Endothelial cell (in vitro differentiated cells): ENCODE measurements at regions not wholly inside any gene's neighbourhood (a gene's known extent, or its start where the extent isn't known, plus 50 kb on each side); places are given as distances from the start of the nearest gene placed in this dataset.
"Not testable (repeated sequence)": the region's sequence is repeated elsewhere in the genome, so short reads cannot be mapped to it uniquely, and the experiment has no call there.

ENCODE experiments used
- DNase-seq: peaks from one replicate; pipeline ENCODE4 v3.0.0; 2021; ENCODE audit warnings: low spot score
- H3K27ac Mint-ChIP-seq: one replicate; pipeline ENCODE4 v1.8.0; 2021; ENCODE audit warnings: mixed read lengths, inconsistent platforms; ENCODE audit not compliant: unreplicated experiment
- H3K27me3 Mint-ChIP-seq: one replicate; pipeline ENCODE4 v1.8.0; 2021; ENCODE audit warnings: mild to moderate bottlenecking, moderate library complexity, mixed read lengths, inconsistent platforms; ENCODE audit not compliant: unreplicated experiment
- H3K36me3 Mint-ChIP-seq: one replicate; pipeline ENCODE4 v1.8.0; 2021; ENCODE audit warnings: mild to moderate bottlenecking, low read depth, mixed read lengths, inconsistent platforms; ENCODE audit not compliant: unreplicated experiment
- H3K4me1 Mint-ChIP-seq: one replicate; pipeline ENCODE4 v1.8.0; 2021; ENCODE audit warnings: mild to moderate bottlenecking, mixed read lengths, inconsistent platforms; ENCODE audit not compliant: unreplicated experiment
- H3K4me3 Mint-ChIP-seq: one replicate; pipeline ENCODE4 v1.8.0; 2021; ENCODE audit warnings: mild to moderate bottlenecking, mixed read lengths, inconsistent platforms; ENCODE audit not compliant: unreplicated experiment
- H3K9me3 Mint-ChIP-seq: one replicate; pipeline ENCODE4 v1.8.0; 2021; ENCODE audit warnings: mixed read lengths, inconsistent platforms; ENCODE audit not compliant: unreplicated experiment
- TF ChIP-seq, protein P1 (sequence below): fragments of 200-600 bp; sonication (generic); IDR thresholded peaks from one replicate; pipeline ENCODE4 v1.5.0; 2021; ENCODE audit warnings: antibody characterized with exemption; ENCODE audit not compliant: unreplicated experiment

DNA sequence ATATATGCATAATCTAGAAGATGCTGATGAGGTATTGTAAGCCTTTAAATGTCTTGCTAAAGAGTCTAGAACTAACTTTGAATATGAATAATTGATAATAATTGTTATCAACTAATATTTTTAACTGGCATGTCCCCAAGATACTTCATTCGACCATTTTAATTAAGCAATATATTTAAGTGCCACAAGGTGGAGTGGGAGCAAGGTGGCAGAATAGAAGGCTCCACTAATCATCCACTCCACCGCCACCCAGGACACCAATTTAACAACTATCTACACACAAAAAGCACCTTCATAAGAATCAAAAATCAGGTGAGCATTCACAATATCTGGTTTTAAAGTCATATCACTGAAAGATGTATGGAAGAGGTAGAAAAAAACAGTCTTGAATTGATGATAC, 409.6 kb downstream of the SEC23A start:
- H3K36me3 Mint-ChIP-seq, result no peaks in the 10 kb centered on the region
- H3K4me1 Mint-ChIP-seq, result no peaks in the 10 kb centered on the region
- H3K27ac Mint-ChIP-seq, result no peak overlapping the region
- no peaks in the 10 kb centered on the region for H3K9me3 Mint-ChIP-seq
- peaks cover 1% of the 10 kb centered on the region for H3K27me3 Mint-ChIP-seq
- TF ChIP-seq, protein P1, sequence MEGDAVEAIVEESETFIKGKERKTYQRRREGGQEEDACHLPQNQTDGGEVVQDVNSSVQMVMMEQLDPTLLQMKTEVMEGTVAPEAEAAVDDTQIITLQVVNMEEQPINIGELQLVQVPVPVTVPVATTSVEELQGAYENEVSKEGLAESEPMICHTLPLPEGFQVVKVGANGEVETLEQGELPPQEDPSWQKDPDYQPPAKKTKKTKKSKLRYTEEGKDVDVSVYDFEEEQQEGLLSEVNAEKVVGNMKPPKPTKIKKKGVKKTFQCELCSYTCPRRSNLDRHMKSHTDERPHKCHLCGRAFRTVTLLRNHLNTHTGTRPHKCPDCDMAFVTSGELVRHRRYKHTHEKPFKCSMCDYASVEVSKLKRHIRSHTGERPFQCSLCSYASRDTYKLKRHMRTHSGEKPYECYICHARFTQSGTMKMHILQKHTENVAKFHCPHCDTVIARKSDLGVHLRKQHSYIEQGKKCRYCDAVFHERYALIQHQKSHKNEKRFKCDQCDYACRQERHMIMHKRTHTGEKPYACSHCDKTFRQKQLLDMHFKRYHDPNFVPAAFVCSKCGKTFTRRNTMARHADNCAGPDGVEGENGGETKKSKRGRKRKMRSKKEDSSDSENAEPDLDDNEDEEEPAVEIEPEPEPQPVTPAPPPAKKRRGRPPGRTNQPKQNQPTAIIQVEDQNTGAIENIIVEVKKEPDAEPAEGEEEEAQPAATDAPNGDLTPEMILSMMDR, result no peak
- no peak overlapping the region for H3K4me3 Mint-ChIP-seq
- DNase-seq, result no peak

DNA sequence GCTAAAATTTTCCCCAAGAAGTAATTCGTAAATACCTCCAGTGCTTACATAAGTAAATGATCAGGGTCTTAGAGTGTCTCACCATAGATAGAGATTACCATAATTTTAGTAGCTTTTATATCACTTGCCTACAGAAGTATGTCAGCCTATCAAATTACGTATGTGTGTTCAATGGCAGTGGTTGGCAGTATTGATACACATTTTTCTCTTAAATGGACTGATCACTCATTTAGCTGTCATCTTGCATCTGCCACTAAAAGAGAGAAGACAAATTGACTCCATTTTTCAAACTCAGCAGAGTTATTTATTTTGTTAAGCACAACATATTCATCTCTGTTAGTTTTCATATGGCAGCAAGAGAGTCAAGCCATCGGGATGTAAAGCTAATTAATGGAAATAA, 413.1 kb upstream of the CLEC14A start:
- Mint-ChIP-seq H3K27ac (no peak overlapping the region), H3K36me3 (no peaks in the 10 kb centered on the region), H3K4me3 (no peak overlapping the region), H3K9me3 (no peaks in the 10 kb centered on the region), H3K4me1 (no peaks in the 10 kb centered on the region), H3K27me3 (no peaks in the 10 kb centered on the region)
- DNase-seq, result no peak
- TF ChIP-seq, protein P1, result no peak

DNA sequence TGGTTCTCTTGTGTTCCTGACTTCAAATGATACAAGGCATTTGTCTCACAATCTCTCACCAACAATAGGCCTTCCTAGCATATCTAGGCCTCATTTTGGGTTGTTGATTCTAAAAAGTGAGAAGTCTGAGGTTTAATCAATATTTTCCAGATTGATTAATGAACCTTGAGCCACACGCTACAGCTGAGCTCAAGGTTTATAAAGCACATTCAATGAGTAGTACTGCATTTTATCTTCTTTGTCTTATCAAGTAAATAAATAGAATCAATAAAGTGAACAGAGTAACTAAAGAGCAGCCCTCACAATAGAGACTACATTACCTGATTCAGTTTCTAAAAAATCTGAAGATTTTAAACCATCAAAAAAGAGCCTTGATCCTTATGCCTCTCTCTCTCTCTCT, 407.5 kb upstream of the CLEC14A start:
- DNase-seq, result no peak
- H3K27ac Mint-ChIP-seq, result no peak overlapping the region
- H3K27me3 Mint-ChIP-seq, result no peaks in the 10 kb centered on the region
- no peak overlapping the region for H3K4me3 Mint-ChIP-seq
- TF ChIP-seq, protein P1, result no peak
- no peaks in the 10 kb centered on the region for H3K4me1 Mint-ChIP-seq
- no peaks in the 10 kb centered on the region for H3K9me3 Mint-ChIP-seq
- H3K36me3 Mint-ChIP-seq, result no peaks in the 10 kb centered on the region

DNA sequence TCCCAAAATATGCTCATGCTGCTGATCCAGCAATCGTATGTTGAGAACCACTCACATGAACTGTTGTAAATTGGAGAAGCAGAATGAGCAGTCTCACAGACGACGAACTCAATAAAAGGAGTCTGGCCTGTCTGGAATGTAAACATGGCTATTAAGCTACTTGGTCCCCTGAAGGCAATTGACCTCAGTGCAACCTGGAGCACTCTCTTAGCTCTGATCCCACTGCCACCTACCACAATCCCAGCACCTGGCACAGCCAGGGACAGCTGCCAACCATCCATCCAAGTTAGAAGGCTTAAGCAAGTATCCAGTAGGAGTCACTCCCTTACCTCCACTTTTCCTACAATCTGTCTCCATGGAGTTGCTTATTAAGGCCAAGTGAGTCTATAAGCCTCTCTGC, 406.9 kb upstream of the CLEC14A start:
- H3K27me3 Mint-ChIP-seq, result no peaks in the 10 kb centered on the region
- H3K27ac Mint-ChIP-seq, result no peak overlapping the region
- no peak for DNase-seq
- no peak overlapping the region for H3K4me3 Mint-ChIP-seq
- no peaks in the 10 kb centered on the region for H3K4me1 Mint-ChIP-seq
- no peaks in the 10 kb centered on the region for H3K36me3 Mint-ChIP-seq
- H3K9me3 Mint-ChIP-seq, result no peaks in the 10 kb centered on the region
- TF ChIP-seq, protein P1, result no peak

DNA sequence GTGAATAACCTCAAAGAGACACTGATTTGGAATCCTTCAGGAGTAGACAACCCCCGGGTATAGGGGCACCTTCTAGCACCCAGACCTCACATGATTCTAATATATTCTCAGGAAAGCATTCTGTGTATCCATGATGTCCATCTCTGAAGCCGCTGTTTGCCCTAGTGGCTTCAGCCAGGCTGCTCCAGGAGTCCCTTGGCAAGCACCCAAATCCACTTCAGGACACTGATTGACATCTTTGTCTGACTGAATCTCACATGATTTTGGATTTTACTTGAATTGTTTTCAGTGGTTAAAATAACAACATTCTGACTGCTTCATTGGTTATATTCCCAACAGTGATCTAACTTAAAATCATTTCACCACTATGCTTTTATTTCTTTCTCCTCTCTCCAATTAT, 390.5 kb upstream of the CLEC14A start:
- H3K4me3 Mint-ChIP-seq, result no peak overlapping the region
- H3K36me3 Mint-ChIP-seq, result no peaks in the 10 kb centered on the region
- no peak for DNase-seq
- peaks cover 3% of the 10 kb centered on the region for H3K4me1 Mint-ChIP-seq
- TF ChIP-seq, protein P1, result no peak
- no peak overlapping the region for H3K27ac Mint-ChIP-seq
- H3K27me3 Mint-ChIP-seq, result no peaks in the 10 kb centered on the region
- H3K9me3 Mint-ChIP-seq, result no peaks in the 10 kb centered on the region

DNA sequence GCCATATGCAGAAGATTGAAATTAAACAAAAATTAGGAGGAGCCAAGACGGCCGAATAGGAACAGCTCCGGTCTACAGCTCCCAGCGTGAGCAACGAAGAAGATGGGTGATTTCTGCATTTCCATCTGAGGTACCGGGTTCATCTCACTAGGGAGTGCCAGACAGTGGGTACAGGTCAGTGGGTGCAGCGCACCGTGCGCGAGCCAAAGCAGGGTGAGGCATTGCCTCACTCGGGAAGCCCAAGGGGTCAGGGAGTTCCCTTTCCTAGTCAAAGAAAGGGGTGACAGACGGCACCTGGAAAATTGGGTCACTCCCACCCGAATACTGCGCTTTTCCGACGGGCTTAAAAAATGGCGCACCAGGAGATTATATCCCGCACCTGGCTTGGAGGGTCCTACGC, 379.0 kb upstream of the CLEC14A start:
- not testable (repeated sequence) for H3K4me3 Mint-ChIP-seq, H3K27ac Mint-ChIP-seq, H3K4me1 Mint-ChIP-seq, H3K9me3 Mint-ChIP-seq, H3K36me3 Mint-ChIP-seq, DNase-seq, H3K27me3 Mint-ChIP-seq
